HG03460 (cell line): ENCODE measurements at regions not wholly inside any gene's neighbourhood (a gene's known extent, or its start where the extent isn't known, plus 50 kb on each side); places are given as distances from the start of the nearest gene placed in this dataset.

Experiments
- ATAC-seq: cut with Tn5 transposase; IDR thresholded peaks from one replicate; pipeline ENCODE4 v1.9.1; 2021; ENCODE audit not compliant: unreplicated experiment

GRCh38 chr16:49003992-49004391 lies 277.6 kb downstream of the CBLN1 start:
- no peak for ATAC-seq

GRCh38 chr16:49003022-49003421 lies 278.6 kb downstream of the CBLN1 start:
- ATAC-seq = no peak

GRCh38 chr16:49000594-49000993 lies 281.0 kb downstream of the CBLN1 start:
- ATAC-seq = no peak

GRCh38 chr16:48999508-48999907 lies 282.1 kb downstream of the CBLN1 start:
- ATAC-seq = no peak

GRCh38 chr16:48999044-48999443 lies 282.6 kb downstream of the CBLN1 start:
- no peak for ATAC-seq

- no peak for ATAC-seq
Measured at GRCh38 chr16:48997946-48998345, 283.7 kb downstream of the CBLN1 start.

GRCh38 chr16:48997081-48997615 lies 284.5 kb downstream of the CBLN1 start:
- ATAC-seq = no peak

- ATAC-seq = no peak
Measured at GRCh38 chr16:48978501-48978900, 303.1 kb downstream of the CBLN1 start.

GRCh38 chr16:48972236-48972635 lies 309.4 kb downstream of the CBLN1 start:
- no peak for ATAC-seq

- ATAC-seq = no peak
Measured at GRCh38 chr16:48971571-48972077, 310.0 kb downstream of the CBLN1 start.

GRCh38 chr16:48970216-48970615 lies 311.4 kb downstream of the CBLN1 start:
- ATAC-seq = no peak

- no peak for ATAC-seq
Measured at GRCh38 chr16:48969611-48970010, 312.0 kb downstream of the CBLN1 start.

GRCh38 chr16:48965386-48965785 lies 316.3 kb downstream of the CBLN1 start:
- ATAC-seq = no peak

GRCh38 chr16:48963901-48964615 lies 317.6 kb downstream of the CBLN1 start:
- ATAC-seq = no peak

GRCh38 chr16:48963306-48963705 lies 318.3 kb downstream of the CBLN1 start:
- ATAC-seq = no peak

GRCh38 chr16:48961546-48961945 lies 320.1 kb downstream of the CBLN1 start:
- ATAC-seq = no peak

GRCh38 chr16:48960830-48961229 lies 320.8 kb downstream of the CBLN1 start:
- ATAC-seq = no peak

- no peak for ATAC-seq
Measured at GRCh38 chr16:48959747-48960146, 321.9 kb downstream of the CBLN1 start.

GRCh38 chr16:48959204-48959603 lies 322.4 kb downstream of the CBLN1 start:
- ATAC-seq = no peak

- no peak for ATAC-seq
Measured at GRCh38 chr16:48958681-48959080, 323.0 kb downstream of the CBLN1 start.

- ATAC-seq = no peak
Measured at GRCh38 chr16:48956620-48957019, 325.0 kb downstream of the CBLN1 start.

- no peak for ATAC-seq
Measured at GRCh38 chr16:48955837-48956236, 325.8 kb downstream of the CBLN1 start.
